GM12878 (cell line): ENCODE measurements at regions not wholly inside any gene's neighbourhood (a gene's known extent, or its start where the extent isn't known, plus 50 kb on each side); places are given as distances from the start of the nearest gene placed in this dataset.
A peak's percentile ranks its signal among the peaks of the same experiment; 100 is the strongest.

ENCODE experiments used
- ATAC-seq: fragments of 200-7000 bp; cut with Tn5 transposase; 3 replicates; pipeline ENCODE4 v1.9.1; 2020; ENCODE audit warnings: mild to moderate bottlenecking, moderate library complexity
- BruUV-seq: library from RNA; stranded (reverse); fragments of 400-500 nt; replicated peaks from 2 replicates; lab custom pipeline; 2021; lab: Mats Ljungman, UMichigan
- CTCF ChIA-PET: fragments of 300-600 bp; sonication (Branson Sonifier 250); formaldehyde crosslinking; extraction: SDS; loops from one replicate; lab custom pipeline; 2021; ENCODE audit warnings: inconsistent platforms; lab: Yijun Ruan, JAX
- POLR2A ChIA-PET: fragments of 350-600 bp; formaldehyde crosslinking; extraction: SDS; loops from one replicate; lab custom pipeline; 2021; ENCODE audit warnings: inconsistent platforms; lab: Charles Lee
- RAD21 ChIA-PET: fragments of 300-600 bp; sonication (Branson Sonifier 250); formaldehyde crosslinking; loops from one replicate; lab custom pipeline; 2023; ENCODE audit warnings: antibody characterized with exemption; ENCODE audit not compliant: unreplicated experiment; lab: Charles Lee
- SMC1A ChIA-PET: fragments of 300-600 bp; sonication (Branson Sonifier 250); formaldehyde crosslinking; loops from one replicate; lab custom pipeline; 2023; ENCODE audit not compliant: unreplicated experiment, uncharacterized antibody; lab: Charles Lee
- DNase-seq: peaks from one replicate; pipeline ENCODE4 v3.0.0-alpha.2; 2011; ENCODE audit warnings: low read depth, low spot score
- FAIRE-seq: peaks from 3 replicates; lab custom pipeline; 2011; peaks lifted over from hg19 to GRCh38; lab: Jason Lieb, UNC
- H2AFZ ChIP-seq: 2 replicates; pipeline ENCODE4 v1.6.0; 2011; ENCODE audit warnings: low read depth, low read length, control low read depth; ENCODE audit not compliant: control insufficient read depth
- H3K27ac ChIP-seq: 2 replicates; pipeline ENCODE4 v1.5.1; 2011; ENCODE audit warnings: control low read depth; ENCODE audit not compliant: control insufficient read depth, insufficient read depth
- H3K27me3 ChIP-seq, 2 experiments: replicated peaks in 1 of 2; 2 replicates each; pipeline versions ENCODE4 v1.6.0 to v1.6.1; 2011; ENCODE audit warnings: low read length in 1 of 2; ENCODE audit not compliant: control insufficient read depth in 2 of 2, insufficient read depth in 2 of 2
- H3K36me3 ChIP-seq, 2 experiments: 2 replicates each; pipeline ENCODE4 v1.5.1; 2011; ENCODE audit warnings: low read length in 1 of 2; ENCODE audit not compliant: control insufficient read depth in 2 of 2, insufficient read depth in 2 of 2
- H3K4me1 ChIP-seq: 2 replicates; pipeline ENCODE4 v1.6.1; 2011; ENCODE audit warnings: mild to moderate bottlenecking, low read length, moderate library complexity, mixed read lengths; ENCODE audit not compliant: control insufficient read depth, insufficient read depth
- H3K4me2 ChIP-seq: 2 replicates; pipeline ENCODE4 v1.6.0; 2011; ENCODE audit warnings: control low read depth; ENCODE audit not compliant: control insufficient read depth, insufficient read depth
- H3K4me3 ChIP-seq: fragments of 200-600 bp; sonication (generic); 2 replicates; pipeline ENCODE4 v1.5.1; 2016
- H3K79me2 ChIP-seq: 2 replicates; pipeline ENCODE4 v1.6.0; 2011; ENCODE audit warnings: low read length; ENCODE audit not compliant: control insufficient read depth, insufficient read depth
- H3K9ac ChIP-seq: 2 replicates; pipeline ENCODE4 v1.8.0; 2011; ENCODE audit warnings: low read length, control low read depth, mixed read lengths; ENCODE audit not compliant: control insufficient read depth, insufficient read depth
- H3K9me3 ChIP-seq: replicated peaks from 3 replicates; pipeline ENCODE4 v1.5.1; 2011; ENCODE audit warnings: mild to moderate bottlenecking, low read length; ENCODE audit not compliant: control insufficient read depth, insufficient read depth
- H4K20me1 ChIP-seq: 2 replicates; pipeline ENCODE4 v1.6.0; 2011; ENCODE audit not compliant: control insufficient read depth, insufficient read depth
- CTCF ChIP-seq, 3 experiments: IDR thresholded peaks in 2 of 3; conservative IDR thresholded peaks in 1 of 3; 2 replicates each; pipeline ENCODE4 v1.5.1; 2011; ENCODE audit warnings: low read depth in 3 of 3, low read length in 3 of 3, mild to moderate bottlenecking in 3 of 3, control low read depth in 2 of 3, moderate library complexity in 2 of 3, inconsistent platforms in 1 of 3, mixed read lengths in 1 of 3; ENCODE audit not compliant: control insufficient read depth in 2 of 3, insufficient read depth in 1 of 3; ENCODE audit errors: extremely low read depth in 1 of 3
- KLF5 ChIP-seq: fragments of 450-650 bp; IDR thresholded peaks from 2 replicates; pipeline ENCODE4 v1.6.1; 2014; ENCODE audit warnings: mild to moderate bottlenecking; ENCODE audit not compliant: partially characterized antibody
- PKNOX1 ChIP-seq: fragments of 450-650 bp; IDR thresholded peaks from 2 replicates; pipeline ENCODE4 v1.6.1; 2016; ENCODE audit warnings: mild to moderate bottlenecking
- WGBS: methylation state at CpG from one replicate; pipeline ENCODE4 v1.1.6; 2016; ENCODE audit warnings: low lambda C conversion rate; ENCODE audit not compliant: insufficient replicate concordance, insufficient coverage; ENCODE audit errors: missing lambda C conversion rate; 5-methylcytosine and 5-hydroxymethylcytosine counted together
- in situ Hi-C: fragments of 300-500 bp; cut with MboI; formaldehyde crosslinking; loops from 9 replicates; pipeline ENCODE4 v1.14.3; 2018; ENCODE audit warnings: mixed read lengths
- intact Hi-C: fragments of 100-400 bp; cut with micrococcal nuclease; formaldehyde crosslinking; loops from one replicate; pipeline ENCODE4 v1.14.2; 2022; ENCODE audit not compliant: unreplicated experiment

DNA sequence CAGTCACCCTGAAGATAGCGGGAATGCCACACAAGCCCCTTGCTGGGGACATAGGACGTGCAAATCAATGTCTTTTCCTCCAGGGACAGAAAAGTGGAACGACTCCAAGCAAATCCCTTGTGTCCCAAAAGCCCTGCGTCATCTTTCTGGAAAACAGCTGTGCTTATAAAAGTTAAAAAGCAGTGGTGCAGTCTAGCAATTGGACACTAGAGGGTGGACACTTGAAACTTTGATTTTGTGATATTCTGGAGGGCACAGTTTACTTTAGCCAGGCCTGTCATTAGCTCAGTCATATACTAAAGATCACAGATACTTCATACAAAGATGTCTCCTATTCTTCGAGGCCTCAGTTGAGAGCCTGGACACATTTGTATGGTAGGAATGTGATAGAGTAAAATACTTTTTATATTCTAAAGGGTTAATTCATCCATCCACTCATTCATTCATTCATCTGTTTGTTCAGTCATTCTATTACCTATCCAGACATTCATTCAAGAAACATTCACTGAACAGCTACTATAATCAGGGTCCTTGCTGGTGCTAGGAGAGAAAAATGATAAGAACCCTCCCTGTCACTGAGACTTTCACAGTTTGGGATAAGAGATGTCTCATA, 63.8 kb upstream of the ANKRD34C start:
- Histone ChIP-seq H3K27me3 (peaks cover 0 to 9% of the 10 kb centered on the region in 2 experiments; a peak in 3 of 4 replicates), H3K27ac (no peak overlapping the region), H3K9me3 (no peaks in the 10 kb centered on the region; the same call in 2 of the 3 replicates), H3K9ac (no peak overlapping the region), H3K79me2 (no peaks in the 10 kb centered on the region), H4K20me1 (no peaks in the 10 kb centered on the region; the same call in 1 of the 2 replicates), H3K36me3 (no peaks in the 10 kb centered on the region), H3K4me1 (no peaks in the 10 kb centered on the region), H2AFZ (no peak overlapping the region), H3K4me2 (no peak overlapping the region), H3K4me3 (no peak overlapping the region)
- FAIRE-seq = no peak
- ChIA-PET RAD21 (no interaction called here), CTCF (interaction anchor here (1.0 kb wide), 1 partner anchor 9 kb away, joined by 4 read pairs; no protein-coding TSS in a partner anchor), SMC1A (no interaction called here), POLR2A (no interaction called here)
- no peak for DNase-seq
- intact Hi-C loops = no loop called here
- BruUV-seq = no TSS peak
- ATAC-seq = no peak
- 27% methylated on average over 5 of the region's 5 CpGs for WGBS
- in situ Hi-C loops = no loop called here
- peak in 2 of 3 experiments; percentile 9 to 16; a peak in 2 of 6 replicates for TF ChIP-seq CTCF (IDR thresholded peaks at IDR 0.05 in 2 of 3, conservative IDR thresholded peaks at IDR 0.05 in 1 of 3; ENCODE audit: control insufficient read depth in 2 of 3, extremely low read depth in 1 of 3, insufficient read depth in 1 of 3, low read depth in 3 of 3, low read length in 3 of 3)
- TF ChIP-seq PKNOX1 = no peak
- TF ChIP-seq KLF5 = no peak
- TF ChIP-seq, all 136 proteins: peak for 1
